ENCODE measurements at regions not wholly inside any gene's neighbourhood (a gene's known extent, or its start where the extent isn't known, plus 50 kb on each side); places are given as distances from the start of the nearest gene placed in this dataset.
"Not testable (repeated sequence)": the region's sequence is repeated elsewhere in the genome, so short reads cannot be mapped to it uniquely, and the experiment has no call there.

DNA sequence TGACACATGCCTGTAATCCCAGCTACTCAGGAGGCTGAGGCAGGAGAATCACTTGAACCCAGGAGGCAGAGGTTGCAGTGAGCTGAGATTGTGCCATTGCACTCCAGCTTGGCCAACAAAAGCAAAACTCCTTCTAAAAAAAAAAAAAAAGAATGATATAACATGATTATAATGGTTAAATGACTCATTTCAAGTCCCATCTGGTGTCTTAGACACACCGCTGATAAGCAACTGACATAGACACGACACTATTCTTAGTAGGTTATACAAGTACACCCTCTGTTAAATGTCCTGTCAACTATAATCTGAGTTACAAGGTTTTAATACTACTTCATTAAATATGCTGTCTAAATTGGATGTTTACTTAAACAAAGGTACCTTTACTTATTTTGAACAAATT is 405.3 kb upstream of the CLINT1 start:
- no peak for DNase-seq (ENCODE audit: low read depth)

DNA sequence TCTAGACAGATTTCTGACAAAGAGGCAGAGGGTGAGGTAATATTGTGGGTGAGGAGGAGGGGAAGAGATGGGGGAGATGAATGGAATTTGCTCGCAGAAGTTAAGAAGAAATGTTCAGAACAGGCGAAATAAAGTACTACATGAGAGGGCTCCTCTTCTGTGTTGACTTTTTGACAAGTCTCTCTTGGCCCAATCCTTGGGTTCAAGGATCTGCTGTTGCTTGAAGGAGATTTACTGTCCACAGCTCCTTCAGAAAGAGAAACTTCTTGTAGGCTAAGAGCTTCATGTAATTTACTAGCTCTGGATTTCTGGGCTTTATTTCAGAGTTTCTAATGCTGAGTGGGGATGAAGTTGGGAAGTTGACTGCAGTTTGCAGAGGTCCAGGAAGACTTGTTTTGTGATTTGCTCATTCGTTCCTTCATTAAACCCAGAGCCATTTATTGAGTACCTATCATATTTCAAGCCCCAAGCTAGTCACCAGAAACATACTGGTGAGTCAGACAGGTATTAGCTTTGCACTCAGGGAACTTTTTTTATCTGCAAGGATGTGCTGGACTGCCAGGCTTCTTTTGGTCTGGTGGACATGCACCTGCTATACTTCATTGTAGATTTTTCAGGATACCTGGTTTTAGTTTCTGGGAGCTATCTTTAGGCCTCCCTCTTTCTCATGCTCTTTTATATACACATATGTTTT is 402.9 kb upstream of the CLINT1 start:
- DNase-seq (ENCODE audit: low read depth), result no peak

DNA sequence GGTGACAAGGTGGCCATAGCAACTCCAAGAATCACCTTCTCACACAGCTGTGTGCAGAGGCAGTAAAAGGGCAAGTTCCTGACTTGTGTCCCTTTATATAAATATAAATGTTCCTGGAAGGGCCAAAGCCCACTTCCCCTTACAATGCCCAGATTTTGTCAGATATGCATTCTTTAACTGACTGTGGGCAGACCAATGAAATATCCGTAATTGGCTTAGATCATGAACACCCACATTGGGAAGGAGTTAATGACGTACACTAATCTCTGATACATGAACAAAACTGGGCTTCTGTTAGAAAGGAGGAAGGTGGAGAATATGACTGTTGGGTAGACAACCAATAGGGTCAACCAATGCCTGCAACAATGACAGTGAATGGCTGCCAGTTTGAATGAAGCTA is 397.2 kb upstream of the CLINT1 start:
- DNase-seq (ENCODE audit: low read depth), result no peak

DNA sequence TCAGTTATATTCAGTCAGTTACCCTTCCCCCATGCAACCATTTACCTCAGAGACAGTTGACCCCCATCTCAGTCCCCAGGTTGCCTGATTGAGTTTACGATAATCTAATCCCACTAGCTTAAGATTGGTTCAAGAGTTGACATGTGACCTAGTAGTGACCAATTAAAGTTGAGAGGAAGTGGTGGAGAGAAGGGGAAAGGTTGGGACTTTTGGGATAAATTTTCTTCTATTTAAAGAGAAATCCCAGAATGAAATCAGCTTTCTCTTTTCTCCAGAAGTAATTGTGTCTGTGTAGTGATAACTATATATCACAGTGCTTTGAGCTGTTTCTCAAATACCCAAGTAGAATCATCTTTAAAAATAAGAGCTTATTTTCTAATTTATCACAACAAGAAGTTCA is 396.7 kb upstream of the CLINT1 start:
- DNase-seq (ENCODE audit: low read depth), result no peak

DNA sequence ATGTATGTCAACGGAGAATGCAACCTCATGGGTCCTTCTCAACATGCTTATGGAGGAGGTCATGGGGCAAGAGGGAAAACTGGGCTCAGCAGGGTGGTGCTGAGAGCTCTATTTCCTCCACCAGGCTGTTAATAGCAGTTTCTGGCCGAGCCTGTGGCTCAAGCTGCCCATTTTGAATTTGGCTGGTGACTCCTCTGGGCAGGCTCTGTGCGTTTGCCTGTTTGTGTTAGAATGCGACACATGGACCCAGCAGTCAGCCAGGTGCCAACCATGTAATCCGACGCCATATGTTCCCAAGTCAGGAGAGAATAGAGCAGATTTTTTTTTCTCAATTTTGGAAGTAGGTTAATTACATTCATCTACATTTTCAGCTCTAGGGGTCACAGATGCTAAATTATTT is 387.7 kb upstream of the CLINT1 start:
- no peak for DNase-seq (ENCODE audit: low read depth)

DNA sequence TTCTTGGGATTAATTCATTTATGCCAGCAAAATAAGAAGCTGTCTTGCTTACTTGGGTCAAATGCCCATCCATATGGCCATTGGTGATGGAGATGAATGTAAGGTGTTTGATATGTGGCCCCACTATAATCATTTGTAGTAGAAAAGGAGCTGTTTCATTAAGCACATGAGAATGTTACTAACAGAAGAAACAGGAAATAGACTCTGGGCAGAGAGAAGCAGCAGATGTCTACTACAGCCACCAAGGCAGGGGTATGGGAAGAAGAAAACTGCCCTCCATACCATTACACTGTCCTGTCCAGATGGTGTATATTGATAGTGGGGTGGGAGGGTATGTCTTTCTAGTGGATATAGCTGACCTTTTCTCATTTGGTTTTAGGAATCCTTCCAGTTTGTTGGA is 386.6 kb upstream of the CLINT1 start:
- DNase-seq (ENCODE audit: low read depth), result no peak

DNA sequence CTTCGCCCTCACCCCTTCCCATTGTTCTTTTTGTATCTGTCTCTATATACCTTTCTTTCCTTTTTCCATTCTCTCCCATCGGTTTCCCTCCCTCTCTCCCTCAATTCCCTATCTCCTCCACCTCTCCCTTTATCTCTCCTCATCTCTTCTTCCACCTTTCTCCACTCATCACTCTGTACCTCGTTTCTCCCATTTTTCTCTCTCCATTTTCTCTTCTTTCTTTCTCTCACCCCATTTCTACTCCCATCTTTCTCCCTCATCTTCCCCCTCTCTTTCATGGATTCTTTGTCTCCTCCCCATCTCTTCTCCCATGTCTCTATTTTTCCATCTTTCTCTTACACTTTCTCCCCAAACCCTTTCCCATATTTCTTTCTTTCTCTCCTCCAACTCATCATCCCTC is 385.9 kb upstream of the CLINT1 start:
- DNase-seq (ENCODE audit: low read depth), result no peak

DNA sequence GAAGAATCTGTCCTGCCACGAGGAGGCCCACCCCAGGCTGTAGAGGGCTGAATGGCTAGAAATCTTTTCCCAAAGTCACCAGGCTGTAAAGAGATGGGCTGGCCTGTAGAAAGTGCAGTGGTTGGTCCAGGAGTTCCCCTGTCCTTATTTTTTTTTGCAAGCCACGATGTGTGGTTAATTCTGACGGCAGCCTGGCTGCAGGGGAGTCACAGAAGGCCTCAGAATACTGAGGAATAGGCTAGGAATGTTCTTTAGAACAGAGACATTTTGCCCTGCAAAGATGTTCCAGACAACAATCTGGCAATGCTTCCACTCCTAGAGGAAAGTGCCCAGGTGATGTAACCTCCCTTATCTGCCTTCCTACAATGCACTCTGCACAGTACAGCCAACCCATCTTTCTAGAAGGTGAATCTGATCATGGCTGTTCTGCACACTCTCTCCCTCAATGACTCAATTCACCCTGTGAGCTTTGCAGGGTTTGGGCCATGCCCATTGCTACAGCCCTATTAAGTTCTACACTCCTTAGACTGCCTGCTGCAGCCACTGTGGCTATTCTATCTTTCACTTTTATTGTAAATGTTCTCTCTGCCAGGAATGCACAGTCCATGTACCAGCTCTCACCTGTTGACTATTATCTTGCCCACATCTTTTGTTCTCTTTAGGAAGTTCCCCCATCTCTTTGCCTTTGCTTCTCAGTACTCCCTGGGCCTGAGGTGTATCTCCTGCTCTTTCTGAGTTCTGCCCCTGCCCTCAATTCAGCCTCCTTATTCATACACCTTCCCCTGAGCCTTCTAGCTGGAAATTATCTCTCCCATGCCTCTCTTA is 377.8 kb upstream of the CLINT1 start:
- no peak for DNase-seq (ENCODE audit: low read depth)

DNA sequence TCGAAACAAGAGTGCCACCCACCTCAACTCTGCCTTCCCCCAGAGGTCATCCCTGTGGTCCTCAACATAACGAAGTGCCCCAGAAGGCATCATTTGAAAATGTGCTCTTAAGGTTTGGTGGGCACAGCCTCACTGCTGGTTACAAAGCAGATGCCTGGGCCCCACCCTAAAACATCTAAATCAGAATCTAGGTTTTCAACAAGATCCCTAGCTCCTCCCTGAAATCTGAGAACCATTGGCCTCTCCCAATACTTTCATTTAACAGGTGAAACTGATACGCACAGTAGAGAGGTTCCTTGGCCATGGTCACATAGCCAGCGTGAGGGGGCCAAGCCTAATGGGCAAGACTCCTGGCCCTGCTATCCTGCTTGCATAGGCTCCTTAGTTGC is 376.2 kb upstream of the CLINT1 start:
- no peak for DNase-seq (ENCODE audit: low read depth)

DNA sequence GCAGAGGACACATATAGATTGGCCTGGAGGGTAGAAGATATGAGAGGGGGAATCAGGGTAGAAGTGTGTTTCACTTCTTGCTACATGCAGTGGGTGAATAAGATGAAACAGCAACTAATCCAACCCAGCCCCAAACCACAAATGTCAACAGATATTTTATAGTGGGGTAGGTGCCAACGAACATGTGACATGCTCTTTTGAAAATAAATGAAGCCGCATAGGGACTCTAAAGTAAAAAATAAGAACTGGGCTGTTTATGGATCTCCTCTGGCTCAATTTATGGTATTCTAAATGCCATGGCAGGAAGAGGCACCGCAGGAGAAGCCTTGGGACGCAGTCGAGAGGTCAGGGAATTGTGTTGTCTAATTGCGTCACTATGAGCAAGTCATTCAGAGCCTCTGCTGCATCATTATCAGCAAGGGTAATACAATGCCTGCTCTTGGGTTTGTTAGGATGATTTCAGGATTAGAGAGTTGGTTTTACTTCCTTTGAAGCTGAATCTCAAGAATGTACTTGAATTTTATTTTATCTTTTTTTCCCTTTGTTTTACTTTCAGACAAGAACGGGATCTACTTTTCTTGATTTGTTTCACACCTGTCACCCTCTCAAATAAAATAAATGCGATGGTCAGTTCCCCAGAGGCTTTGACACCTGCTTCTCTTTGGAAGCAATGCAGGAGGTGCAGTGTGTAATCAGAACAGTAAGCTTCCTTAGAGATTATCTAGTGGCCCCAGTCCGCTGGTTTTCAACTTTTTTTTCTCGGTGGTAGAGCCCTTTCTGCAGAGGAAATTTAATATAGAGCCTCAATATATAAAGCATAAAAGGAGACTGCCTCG is 375.6 kb upstream of the CLINT1 start:
- DNase-seq (ENCODE audit: low read depth), result no peak

DNA sequence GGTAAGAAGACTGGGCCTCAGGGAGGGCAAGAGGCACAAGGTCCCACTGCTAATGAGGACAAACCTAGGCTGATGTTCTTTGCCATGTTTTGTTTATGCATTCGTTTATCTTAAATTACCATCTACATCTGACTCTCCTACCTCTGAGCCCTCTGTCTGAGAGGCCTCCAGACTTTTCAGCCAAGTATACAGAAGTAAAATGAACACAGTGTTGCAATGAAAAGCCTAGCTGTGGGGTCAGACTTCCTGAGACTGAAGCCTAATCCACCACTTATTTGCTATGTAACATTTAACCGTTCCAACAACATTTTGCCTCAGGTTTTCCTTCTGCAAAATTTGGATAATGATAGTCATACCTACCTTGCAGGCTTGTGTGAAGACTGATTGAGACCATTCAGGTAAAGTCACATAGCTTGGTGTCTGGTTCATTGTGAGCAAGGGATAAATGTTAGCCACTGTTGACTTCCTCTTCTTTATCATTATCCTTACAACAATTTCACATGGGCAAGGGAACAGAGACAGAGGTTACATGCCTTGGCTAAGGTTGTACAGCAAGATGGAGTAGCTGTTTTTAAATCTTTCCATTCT is 374.9 kb upstream of the CLINT1 start:
- no peak for DNase-seq (ENCODE audit: low read depth)

DNA sequence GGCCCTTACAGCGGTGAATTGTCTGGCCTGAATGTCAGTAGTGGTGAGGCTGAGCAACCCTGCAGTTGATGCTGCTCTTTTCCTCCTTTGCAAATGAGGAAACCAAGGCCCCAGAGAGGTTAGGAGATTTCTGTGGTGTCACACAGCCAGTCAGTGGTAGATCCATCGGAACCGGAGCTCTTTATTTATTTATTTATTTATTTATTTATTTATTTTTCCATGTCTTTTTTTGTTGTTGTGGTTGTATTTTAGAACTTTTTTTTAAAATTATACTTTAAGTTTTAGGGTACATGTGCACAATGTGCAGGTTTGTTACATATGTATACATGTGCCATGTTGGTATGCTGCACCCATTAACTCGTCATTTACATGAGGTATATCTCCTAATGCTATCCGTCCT is 368.4 kb upstream of the CLINT1 start:
- not testable (repeated sequence) for DNase-seq (ENCODE audit: low read depth)

DNA sequence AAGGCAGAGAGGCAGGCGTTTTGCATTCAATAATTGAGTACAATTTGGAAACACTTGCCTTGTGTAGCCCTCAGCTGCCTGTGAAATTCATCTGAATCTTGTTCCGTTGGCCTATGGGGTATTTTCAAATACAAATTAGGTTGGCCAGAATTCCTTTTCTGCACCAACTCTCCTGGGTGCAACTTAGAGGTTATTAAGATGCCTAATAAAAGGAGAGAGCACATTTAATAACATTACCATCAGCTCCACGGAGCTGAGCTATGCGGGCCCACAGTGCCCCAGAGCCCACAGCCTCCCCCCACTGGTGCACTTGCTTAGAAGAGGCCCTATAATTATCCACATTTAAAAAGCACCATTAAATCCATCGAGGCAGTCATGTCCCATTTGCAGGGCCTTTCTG is 367.6 kb upstream of the CLINT1 start:
- DNase-seq (ENCODE audit: low read depth), result no peak

DNA sequence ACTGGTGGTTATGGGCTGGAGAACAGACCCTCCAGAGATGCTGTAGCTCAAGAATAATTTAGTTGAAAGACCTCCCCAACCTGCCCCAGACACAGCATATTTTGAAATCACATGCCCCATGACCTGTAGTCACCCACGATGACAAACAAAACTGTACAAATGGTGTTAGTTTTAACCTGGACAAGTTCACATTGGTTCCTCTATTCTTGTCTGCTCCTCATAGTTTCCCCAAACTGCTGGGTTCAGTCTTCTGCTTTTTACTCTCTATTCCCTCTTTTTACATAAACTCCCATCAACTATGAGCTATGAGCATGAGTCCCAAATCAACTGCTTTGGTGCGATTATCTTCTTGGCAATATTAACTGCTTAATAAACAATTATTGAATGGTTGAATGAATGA is 365.3 kb upstream of the CLINT1 start:
- no peak for DNase-seq (ENCODE audit: low read depth)

DNA sequence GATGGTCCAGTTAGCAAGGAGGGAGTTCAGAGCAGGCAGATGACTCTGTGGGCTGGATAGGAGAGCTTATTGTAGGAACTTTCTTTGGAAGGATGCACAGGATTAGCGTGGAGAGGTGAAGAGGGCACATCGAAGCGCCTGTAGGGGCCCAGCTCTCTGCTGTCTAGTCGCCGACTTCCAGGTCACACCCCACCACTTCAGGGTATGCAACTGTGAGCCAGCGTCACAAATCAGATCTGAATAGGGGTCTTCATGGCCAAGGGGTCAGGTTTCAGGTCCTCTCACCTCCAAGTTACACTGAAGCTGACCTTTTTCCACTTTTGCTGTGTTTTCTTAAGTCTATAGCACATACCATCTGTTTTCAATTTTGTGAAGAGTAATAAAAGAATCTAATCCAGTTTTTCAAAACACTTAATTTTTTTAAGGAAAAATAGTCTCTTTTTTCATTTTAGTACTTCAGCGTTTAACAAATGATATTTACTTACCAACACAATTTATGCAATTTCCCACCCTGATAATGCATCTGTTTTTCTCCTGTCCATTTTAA is 364.2 kb upstream of the CLINT1 start:
- DNase-seq (ENCODE audit: low read depth), result no peak

DNA sequence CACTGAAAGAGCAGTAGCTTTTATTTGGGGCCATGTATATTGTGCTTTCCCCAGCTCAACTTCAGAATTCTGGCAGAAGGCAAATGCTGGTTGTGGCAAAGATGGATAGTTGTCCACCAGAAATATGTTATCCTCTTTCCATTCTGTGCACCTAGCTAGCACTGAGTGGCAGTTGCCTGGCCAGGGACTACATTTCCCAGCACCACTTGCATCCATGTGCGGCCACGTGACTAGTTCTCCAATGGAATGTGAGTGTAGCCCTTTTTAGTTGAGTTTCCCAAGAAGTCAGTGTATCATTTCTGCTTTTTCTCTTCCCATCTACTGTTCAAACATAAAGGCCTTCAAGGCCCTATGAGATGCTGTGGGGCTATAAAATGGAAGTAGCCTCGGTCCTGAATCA is 354.0 kb upstream of the CLINT1 start:
- no peak for DNase-seq (ENCODE audit: low read depth)

DNA sequence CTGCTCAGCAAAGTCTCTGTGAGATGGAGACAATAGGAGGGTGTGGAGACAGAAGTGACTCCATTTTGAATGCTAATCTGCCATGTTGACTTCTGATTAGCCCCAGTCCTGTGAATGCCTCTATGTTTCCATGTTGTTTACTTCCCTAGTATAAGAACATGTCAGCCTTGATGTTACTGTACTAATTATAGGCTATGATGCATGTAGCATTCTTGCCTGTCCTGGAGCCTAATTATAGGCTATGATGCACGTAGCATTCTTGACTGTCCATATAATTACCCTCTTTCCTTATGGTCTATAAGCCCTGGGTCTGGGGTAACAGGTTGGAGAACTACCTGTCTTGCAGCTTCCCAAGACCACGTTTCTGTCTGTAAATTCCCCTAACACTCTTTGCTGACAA is 353.3 kb upstream of the CLINT1 start:
- no peak for DNase-seq (ENCODE audit: low read depth)

DNA sequence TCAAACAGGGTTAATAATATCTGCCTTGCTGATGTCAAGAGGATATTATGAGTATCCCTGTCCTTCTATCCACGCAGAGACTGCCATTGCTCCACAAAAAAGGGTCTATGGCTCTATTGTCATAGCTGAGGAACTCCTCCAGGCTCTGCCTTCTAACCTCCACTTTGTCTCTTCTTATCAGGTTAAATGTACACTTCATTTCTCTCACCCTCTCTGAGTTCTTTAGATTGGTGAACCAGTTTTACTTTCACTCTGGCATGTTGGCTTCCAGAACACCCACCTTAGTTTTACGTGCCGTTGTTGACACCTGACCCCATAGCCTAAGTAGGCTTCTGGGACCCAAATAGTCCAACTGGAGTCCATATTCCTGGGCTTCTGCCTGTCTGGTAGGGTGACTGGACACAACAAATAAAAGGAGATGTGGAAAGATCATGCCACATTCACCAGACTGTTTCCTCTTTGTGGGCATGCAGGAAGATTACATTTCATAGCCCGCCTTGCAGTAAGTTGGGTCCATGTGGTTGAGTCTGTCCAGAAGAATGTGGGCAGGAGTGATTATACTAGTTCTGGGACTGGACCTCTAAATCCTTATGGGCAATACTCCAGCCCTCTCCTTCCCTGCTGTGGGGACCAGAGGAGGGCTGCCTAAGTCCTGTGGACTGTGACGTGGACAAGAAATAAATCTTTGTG is 350.4 kb upstream of the CLINT1 start:
- no peak for DNase-seq (ENCODE audit: low read depth)

DNA sequence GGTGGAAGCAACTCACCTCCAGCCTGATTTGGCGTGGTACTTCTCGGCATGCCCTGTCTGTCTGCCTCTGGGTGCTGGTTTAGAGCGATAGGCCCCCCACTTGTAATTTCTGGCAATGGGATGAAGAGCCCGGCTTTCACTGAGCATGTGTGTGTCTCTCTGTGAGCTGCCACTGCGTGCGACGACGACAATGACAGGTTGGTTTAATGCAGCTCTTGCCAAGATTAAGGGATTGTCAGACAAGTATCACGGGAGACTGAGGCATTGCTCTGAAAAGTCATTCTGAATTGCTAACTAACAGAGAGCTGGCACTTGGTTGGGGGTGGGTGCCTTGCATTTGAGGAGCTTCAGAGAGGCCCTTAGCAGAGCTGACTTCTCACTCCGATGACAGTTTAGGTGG is 348.8 kb upstream of the CLINT1 start:
- no peak for DNase-seq (ENCODE audit: low read depth)

DNA sequence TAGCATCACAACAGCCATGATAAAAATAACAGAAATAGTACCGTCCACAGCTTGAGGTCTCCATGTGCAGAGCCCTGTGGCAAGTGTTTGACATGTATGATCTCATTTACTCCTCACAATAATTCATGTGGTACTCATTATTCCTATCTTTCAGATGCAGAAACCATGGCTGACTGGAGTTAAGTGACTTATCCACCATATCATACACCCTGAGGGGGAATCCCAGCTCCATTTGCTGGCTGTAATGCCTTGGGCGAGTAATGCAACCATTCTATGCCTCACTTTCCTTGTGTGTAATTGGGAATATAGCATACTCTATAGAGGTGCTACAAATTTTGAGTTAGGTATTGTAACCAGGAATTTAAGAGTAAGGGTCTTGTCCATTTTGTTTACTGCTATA is 347.0 kb upstream of the CLINT1 start:
- no peak for DNase-seq (ENCODE audit: low read depth)

DNA sequence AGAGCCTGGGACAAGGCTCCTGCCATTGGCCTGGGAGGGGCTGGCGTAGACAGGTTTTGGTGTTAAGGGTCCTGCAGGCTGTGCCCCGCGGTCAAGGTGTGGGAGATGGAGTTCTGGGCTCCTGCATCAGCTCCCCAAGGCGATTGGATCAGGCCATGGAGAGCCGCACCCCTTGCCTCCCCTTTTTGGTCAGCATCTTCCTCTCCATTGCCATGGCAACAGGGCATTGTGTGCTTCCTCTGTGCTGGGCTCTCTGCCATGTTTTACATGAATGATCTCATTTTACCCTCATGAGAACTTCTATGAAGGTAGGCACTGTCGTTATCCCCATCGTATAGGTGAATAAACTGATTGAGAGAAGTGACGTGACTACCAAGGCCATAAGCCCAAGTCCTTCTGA is 344.3 kb upstream of the CLINT1 start:
- DNase-seq (ENCODE audit: low read depth), result no peak

DNA sequence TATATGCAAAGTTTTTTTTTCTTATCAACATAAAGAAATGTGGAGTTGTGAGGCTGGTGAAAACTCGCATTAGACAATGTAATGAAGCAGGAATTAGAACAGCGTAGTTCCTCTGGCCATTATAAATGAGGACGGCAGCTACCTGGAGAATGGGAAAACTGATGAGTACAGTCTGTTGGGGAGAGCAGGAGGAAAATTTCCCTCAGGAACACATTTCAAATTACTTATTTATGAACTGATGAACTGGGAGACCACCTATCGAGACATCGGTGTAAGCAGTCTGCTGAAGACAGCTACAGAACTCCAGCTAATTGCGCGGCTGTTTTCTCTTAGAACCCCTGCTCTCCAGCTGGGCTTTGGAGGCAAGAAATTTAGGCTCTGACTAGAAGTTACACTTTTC is 343.9 kb upstream of the CLINT1 start:
- DNase-seq (ENCODE audit: low read depth), result no peak

All from stimulated activated CD8-positive, alpha-beta memory T cell treated with anti-CD3 and anti-CD28 coated beads, Interleukin-15, amount 100 ng/mL, for 24 hours (primary cell).